HL-60 (cell line): ENCODE measurements at regions not wholly inside any gene's neighbourhood (a gene's known extent, or its start where the extent isn't known, plus 50 kb on each side); places are given as distances from the start of the nearest gene placed in this dataset.
"Not testable (repeated sequence)": the region's sequence is repeated elsewhere in the genome, so short reads cannot be mapped to it uniquely, and the experiment has no call there.

Experiments
- DNase-seq, 2 experiments: peaks; one replicate each; pipeline ENCODE4 v3.0.0-alpha.2; 2010 to 2020; ENCODE audit warnings: low read depth in 1 of 2, low spot score in 1 of 2
- H3K27ac ChIP-seq: fragments of 250-450 bp; sonication (Bioruptor Pico); replicated peaks from 2 replicates; pipeline ENCODE4 v1.5.1; 2020; ENCODE audit warnings: mild to moderate bottlenecking, moderate library complexity
- H3K27me3 ChIP-seq: fragments of 250-450 bp; sonication (Bioruptor Pico); 2 replicates; pipeline ENCODE4 v1.5.1; 2021; ENCODE audit warnings: mild to moderate bottlenecking, moderate library complexity; ENCODE audit not compliant: insufficient read depth, poor library complexity, severe bottlenecking
- H3K4me3 ChIP-seq: replicated peaks from 2 replicates; pipeline ENCODE4 v1.5.1; 2011; ENCODE audit warnings: mild to moderate bottlenecking, control low read depth, low read length; ENCODE audit not compliant: insufficient read depth
- CTCF ChIP-seq: IDR thresholded peaks from one replicate; pipeline ENCODE4 v1.5.1; 2011; ENCODE audit warnings: low read length, control low read depth, inconsistent platforms; ENCODE audit not compliant: insufficient read depth
- GABPA ChIP-seq: IDR thresholded peaks from 2 replicates; pipeline ENCODE4 v1.6.1; 2012; ENCODE audit warnings: low read depth
- POLR2AphosphoS5 ChIP-seq: IDR thresholded peaks from 2 replicates; pipeline ENCODE4 v1.6.1; 2012; ENCODE audit warnings: low read depth
- REST ChIP-seq: IDR thresholded peaks from 2 replicates; pipeline ENCODE4 v1.6.1; 2012; ENCODE audit warnings: low read depth; ENCODE audit not compliant: insufficient replicate concordance
- SPI1 ChIP-seq: IDR thresholded peaks from 2 replicates; pipeline ENCODE4 v1.6.1; 2012; ENCODE audit warnings: low read depth, mild to moderate bottlenecking, borderline replicate concordance

GRCh38 chr18:76615065-76615733 is 120.2 kb upstream of the ZNF516 start:
- TF ChIP-seq SPI1 = no peak
- no peak for TF ChIP-seq POLR2AphosphoS5
- TF ChIP-seq GABPA = no peak
- no peak for TF ChIP-seq CTCF
- TF ChIP-seq REST = no peak
- Histone ChIP-seq H3K27ac (no peak overlapping the region), H3K4me3 (no peak overlapping the region), H3K27me3 (no peaks in the 10 kb centered on the region)
- no peak for DNase-seq

- Histone ChIP-seq H3K4me3 (no peak overlapping the region), H3K27ac (no peak overlapping the region), H3K27me3 (no peaks in the 10 kb centered on the region)
- TF ChIP-seq SPI1 (no peak), CTCF (no peak), GABPA (no peak), REST (no peak), POLR2AphosphoS5 (no peak)
- no peak for DNase-seq
These were observed 118.7 kb upstream of the ZNF516 start for GRCh38 chr18:76613755-76614120.

- H3K27me3 ChIP-seq = no peaks in the 10 kb centered on the region
- no peak for DNase-seq
- H3K27ac ChIP-seq = no peak overlapping the region
- no peak for TF ChIP-seq CTCF
- TF ChIP-seq SPI1 = no peak
- TF ChIP-seq POLR2AphosphoS5 = no peak
- TF ChIP-seq REST = no peak
- no peak for TF ChIP-seq GABPA
- H3K4me3 ChIP-seq = no peak overlapping the region
These were observed 118.2 kb upstream of the ZNF516 start for GRCh38 chr18:76613053-76613754.

- not testable (repeated sequence) for H3K4me3 ChIP-seq, DNase-seq, H3K27me3 ChIP-seq, H3K27ac ChIP-seq
These were observed 116.7 kb upstream of the ZNF516 start for GRCh38 chr18:76611750-76612045.
